Right lobe of liver (tissue), 4 donors: ENCODE measurements at regions not wholly inside any gene's neighbourhood (a gene's known extent, or its start where the extent isn't known, plus 50 kb on each side); places are given as distances from the start of the nearest gene placed in this dataset.

Experiments
- CTCF ChIP-seq, 4 donors: fragments of 200-600 bp in 3 of 4; fragments of 450-650 bp in 1 of 4; IDR thresholded peaks; one replicate each; pipeline versions ENCODE4 v1.5.1 to v1.8.0; 2016 to 2022; ENCODE audit warnings: antibody characterized with exemption in 4 of 4, mild to moderate bottlenecking in 2 of 4
- POLR2A ChIP-seq: fragments of 450-650 bp; IDR thresholded peaks from one replicate; pipeline ENCODE4 v1.6.1; 2017; ENCODE audit warnings: antibody characterized with exemption, mild to moderate bottlenecking
- donor health status: DM: no; HTN: no; CAD: no.
- donor health status: DM: no; HTN: no; CAD: no.
- donor health status: DM: no; HTN: yes; CAD: no.

DNA sequence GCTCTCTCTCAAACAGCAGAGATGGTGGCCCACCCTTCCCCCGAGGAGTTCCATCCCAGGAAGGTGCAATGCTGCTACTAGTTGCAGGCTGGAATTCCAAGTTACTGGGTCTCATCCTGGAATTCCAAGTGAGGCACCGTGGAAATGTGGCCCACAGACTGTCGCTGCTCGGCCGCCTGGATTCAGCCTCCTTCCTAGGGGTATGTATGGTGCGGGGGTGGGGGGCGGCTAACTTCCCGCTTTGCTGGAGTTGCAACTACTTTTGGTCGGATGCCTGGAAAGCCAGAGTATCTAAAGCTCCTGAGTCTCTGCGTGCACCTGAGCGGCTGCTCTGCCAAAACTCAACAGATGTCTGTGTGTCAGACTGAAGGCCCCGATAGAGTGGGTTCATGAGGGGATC, 1146.2 kb downstream of the RPA4 start:
- TF ChIP-seq POLR2A, result no peak
- TF ChIP-seq CTCF (IDR thresholded peaks at IDR 0.05), result no peak
